GM21515 (cell line): ENCODE measurements at regions not wholly inside any gene's neighbourhood (a gene's known extent, or its start where the extent isn't known, plus 50 kb on each side); places are given as distances from the start of the nearest gene placed in this dataset.

Experiments
- ATAC-seq: cut with Tn5 transposase; IDR thresholded peaks from one replicate; pipeline ENCODE4 v1.9.1; 2021; ENCODE audit not compliant: unreplicated experiment

DNA sequence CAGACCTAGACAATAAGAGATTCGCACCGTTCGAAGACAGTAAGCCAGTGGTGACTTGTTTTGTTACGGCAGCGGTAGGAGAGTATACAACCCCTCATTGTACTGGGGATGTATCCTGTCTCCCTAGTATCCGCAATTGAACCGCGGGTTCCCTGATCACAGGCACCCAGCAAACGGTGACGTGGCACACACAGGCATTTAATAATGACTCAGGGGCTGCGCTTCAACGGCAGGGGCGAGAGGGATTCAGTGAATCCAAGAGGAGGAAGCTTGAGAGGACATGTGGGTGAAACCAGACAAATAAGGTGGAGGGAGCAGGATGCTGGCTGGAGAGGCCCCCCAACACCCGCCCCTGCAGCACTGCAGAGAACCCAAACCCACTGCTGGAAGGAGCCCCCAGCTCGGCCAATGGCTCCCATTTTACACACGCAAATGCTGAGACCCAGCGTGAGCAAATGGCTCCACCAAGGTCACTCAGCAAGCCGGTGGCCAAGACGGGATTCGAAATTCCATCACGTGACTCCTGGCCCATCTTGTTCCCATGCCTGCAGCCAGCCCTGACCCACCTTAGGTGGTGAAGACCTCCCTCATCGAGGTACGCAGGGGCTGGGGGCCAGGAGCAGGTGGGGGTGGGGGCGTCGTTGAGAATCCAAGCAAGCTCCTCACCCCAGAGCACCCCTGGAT lies 149.9 kb downstream of the SYF2 start:
- no peak for ATAC-seq

DNA sequence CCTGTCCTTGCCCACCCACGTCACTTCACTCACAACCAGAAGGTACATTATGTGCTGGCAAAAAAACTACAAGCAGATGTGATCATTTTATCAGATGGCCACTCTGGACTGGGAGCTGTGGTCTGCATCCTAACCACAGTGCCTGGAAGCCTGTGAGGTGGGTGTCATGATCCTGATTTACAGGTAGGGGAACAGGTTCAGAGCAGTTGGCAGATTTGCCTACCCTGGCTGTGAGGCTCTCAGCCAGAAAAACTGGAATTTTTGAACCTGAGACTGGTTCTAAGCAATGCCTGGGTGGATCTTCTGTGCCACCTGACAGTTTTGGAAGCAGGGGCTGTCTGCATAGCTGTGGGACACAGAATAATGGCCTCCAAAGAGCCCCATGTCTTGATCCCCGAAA lies 150.8 kb downstream of the SYF2 start:
- no peak for ATAC-seq

DNA sequence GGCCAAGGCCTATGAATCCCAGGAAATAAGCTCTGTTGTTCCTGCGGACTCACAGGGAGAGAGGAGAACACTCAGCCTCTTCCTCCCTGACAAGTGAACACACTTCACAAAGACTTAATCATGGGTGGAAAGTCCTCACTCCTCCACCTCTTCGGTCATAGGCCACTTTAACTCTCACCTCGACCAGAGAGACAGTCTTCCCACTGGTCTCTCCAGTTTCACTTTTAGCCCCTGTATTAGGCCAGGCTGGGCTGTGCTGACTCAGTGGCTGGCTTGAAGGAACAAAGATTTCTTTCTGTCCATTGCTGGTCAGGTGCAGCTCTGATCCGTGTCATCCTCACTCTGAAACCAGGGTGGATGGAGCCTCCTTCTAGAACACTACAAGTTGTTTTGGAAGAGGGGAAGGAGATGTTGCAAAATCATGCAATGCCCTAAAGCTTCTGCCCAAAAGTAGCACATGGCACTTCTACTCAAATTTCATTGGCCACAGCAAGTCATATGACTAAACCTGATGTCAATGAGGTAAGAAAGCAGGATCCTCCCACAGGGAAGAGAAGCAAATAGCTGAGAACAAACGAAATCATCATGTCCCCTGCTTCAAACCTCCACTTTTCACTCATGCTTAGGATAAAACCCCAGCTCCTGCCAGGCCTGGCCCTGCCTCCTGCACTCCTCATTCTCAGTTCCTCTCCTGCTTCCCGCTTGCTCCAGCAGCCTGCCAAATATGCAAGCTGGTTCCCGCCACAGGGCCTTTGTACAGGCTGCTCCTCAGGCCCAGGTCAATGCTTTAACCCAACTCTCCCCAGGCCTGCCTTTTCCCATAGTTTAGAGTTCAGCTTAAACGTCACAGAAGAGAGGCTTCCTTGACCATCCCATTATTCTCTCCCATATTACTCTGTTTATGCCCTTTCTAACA lies 150.5 kb upstream of the RUNX3 start:
- ATAC-seq, result no peak

DNA sequence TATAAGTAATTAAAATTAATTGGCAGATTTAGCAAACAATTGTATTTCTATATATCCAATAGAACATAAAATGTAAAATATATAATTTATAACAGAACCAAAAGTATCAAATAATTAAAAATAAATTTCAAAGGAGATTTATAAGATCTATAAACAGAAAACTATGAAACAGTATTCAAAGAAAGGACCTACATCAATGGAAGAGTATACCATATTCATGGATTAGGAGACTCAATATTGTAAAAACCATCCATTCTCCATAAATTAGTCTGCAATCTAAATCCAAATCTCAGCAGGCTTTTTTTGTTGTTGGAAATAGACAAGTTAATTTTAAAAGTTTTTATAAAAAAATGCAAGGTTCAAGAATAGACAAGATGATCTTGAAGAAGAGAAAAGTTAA lies 149.0 kb upstream of the RUNX3 start:
- ATAC-seq, result no peak

DNA sequence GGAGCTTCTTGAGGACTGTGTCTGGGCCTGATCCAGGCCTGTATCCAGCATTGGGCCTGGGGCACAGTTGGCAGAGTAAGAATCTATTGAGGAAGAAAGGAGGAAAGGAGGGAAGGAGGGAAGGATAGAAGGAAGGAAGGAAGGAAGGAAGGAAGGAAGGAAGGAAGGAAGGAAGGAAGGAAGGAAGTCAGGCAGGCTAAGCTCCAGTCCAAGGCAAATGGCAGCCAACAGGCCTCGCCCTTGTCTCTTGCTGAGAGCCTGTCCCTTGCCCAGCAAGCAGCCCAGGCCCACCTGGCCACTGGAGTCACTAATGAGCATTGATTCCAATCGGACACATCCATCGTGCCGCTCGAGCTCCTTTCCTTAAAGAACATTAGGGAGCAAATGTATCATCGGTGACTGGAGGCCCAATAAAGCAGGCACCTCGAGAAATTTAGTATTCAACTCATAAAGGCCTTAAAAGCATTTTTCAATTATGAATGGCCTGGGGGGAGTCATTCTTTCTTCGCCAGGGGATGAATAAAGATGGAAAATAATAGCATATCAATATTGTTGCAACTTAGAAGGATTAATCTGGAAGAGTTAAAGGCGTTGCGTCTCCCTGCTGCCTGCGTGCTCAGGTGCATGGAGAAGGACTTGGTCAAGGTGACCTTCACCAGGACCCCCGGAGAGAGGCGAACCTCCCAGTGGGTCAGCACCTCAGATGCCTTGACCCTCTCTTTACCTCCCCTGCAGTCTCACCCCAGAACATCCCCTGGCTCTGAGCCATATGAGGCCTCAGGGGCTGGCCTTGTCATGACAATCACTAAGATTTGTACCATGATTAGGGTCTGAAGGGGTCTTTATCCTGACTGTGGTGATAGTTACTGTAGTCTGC lies 144.5 kb upstream of the RUNX3 start:
- no peak for ATAC-seq

DNA sequence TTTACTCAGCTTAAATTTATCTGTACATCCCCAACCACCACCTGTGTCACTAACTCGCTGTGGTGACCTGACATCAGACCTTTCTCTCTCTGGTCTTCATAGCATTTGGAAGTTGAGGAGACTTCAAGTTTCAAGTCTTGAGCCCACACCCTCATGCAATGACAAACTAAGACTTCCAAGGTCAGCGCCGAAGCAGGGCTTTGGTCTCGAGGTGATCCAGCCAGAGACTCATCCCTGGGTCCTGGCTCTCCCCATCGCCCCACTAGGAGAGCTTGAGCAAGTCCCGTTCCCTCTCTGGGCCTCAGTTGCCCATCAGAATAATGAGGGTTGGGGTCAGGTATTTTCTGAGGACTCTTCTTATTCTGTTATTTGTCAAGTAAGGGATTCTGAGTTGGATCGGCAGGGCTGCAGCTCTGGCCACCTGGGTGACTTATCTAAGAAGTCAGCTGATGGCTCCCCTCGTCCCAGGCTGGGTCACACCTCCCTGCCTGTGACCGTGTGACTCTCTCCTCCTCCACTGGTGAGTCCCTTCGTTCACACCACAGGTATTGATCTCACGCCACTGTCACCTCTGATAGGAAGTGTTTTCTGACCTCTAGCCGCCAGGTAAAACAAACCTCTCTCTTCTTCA lies 143.7 kb upstream of the RUNX3 start:
- ATAC-seq, result no peak

DNA sequence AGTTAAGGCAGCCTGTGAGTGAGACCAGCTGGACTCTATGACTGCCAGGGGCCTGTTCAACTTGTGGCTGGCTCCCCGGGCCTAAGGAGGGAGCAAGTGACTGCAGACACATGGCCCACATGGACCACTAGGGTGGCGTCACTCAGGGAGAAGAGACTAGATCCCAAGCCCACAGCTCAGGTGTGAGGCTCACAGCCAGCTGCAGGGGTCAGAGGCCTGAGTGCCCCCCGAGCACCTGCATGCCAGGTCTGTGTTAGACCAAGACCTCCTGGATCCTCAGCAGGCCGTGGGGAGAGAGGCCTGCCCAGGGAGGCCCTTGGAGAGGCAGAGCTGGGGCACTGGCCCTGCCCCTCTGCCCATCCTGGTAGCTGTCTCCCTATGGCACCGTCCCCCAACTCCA lies 142.4 kb upstream of the RUNX3 start:
- no peak for ATAC-seq

DNA sequence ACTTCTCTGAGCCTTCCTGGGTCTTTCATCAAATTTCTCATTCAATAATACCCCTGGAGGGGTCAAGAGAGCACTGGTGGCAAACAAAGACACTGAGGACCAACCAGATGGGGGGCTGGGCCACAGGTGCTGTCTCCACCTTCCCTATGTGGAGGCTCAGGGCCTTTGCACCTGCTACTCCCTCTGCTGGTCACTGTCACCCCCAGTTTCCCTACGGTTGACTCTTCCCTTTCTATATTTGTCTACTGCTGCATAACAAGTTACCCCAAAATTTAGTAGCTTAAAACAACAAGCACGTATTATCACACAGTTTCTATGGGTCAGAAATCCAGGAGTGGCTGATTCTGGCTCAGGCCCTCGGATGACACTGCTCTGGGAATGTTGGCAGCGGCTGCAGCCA lies 138.8 kb upstream of the RUNX3 start:
- no peak for ATAC-seq

DNA sequence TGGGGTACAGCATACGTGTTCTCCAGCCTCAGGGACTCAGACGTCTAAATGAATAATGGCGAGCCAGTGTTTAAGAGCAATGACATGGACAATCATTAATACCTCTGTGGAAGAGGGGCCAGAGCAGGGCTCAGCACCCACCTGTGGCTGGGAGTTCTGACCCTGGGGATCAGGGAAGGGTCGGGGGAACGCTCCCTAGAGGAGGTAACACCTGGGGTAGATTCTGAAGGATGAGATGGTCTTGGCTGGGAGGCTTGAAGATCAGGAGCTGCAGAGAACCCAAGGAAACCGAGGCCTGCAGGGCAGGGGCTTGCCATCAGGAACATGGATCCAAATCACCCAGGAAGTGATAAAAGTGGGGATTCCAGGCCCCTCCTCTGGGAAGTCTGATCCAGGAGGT lies 138.2 kb upstream of the RUNX3 start:
- ATAC-seq, result no peak

DNA sequence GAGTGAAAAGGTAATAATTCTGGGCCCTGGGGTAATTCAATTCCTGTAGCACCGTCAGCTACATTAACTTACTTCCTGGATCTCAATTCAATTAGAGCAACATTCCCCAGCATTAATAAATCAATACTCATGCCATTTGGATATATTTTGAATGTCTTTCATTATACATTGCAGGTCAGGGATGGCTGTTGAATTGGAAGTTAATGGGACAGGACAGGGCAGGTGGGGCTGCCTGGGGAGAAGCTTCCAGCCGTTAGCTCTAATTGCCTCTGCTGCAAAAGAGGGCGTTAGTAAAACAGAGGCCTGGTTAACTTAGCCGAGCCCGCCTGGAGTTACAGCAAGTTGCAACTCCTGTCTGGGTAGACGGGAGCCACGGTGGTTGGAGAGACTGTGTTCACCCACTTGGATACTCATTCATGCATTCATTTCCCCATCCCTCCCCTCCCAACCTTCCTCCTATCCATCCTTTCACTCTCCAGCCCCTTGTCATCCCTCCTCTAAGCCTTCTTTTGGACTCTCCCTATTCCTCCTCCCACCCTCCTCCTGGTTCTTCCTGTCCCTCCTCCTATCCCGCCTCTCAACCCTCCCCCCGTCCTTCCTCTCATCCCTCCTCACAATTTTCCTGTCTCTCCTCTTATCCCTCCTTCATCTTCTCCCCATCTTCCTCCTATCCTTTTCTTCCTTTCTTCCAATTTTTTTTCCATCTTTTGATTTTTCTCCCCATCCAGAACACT lies 137.6 kb upstream of the RUNX3 start:
- no peak for ATAC-seq

DNA sequence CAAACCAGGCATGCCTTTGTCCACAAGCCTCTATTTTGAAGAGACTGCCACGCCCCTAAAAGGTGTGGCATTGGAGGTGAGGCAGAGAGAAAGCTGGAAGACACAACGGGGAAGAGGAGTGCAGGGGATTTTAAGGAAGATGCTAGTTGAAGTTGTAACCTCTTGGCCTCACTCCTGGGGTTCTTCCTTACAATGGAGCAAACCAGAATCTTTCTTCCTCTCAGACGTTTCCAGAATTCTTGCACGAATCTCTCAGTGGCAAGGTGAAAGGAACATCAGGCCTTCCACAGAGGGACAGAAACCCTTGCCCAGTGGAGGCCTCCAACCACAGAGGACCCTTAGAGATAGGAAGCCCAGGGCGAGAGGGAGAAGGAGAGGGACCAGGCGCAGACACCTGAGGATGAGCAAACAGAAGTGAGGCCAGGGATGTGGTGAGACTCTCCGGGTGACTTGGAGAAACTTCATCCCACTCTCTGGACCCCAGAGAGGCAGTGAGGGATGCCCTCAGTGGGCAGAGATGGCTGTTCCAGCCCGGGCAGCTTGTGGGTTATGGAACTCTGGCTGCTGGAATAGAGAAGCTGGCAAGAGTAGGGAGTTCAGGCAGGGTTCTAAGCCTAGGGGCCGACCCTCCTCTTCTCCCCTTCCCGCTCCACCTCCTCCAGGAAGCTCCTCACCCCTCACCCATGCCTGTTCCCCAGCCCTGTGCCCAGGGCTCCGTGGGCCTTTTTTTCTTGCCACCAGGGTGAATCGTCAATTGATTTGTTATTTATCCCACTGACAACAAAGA lies 136.8 kb upstream of the RUNX3 start:
- ATAC-seq, result no peak

DNA sequence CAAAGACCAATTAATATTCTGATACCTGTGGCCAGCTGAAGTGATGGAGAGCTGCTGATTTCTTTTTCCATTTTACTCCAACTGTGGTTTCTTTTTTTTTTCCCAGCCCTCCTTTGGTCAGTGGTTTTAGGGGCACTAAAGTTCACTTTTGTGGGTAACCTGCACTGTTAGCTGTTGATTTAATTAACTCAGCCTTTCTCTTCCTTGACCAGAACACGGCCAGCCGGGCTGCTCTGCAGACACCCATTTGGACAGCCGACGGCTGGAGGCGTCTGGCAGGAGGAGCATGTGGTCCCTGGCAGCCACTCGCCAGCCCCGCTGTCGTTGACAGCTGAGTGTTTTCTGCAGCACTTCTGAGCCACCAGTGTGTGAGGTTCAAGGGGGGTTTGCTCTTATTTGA lies 136.2 kb upstream of the RUNX3 start:
- ATAC-seq, result no peak

DNA sequence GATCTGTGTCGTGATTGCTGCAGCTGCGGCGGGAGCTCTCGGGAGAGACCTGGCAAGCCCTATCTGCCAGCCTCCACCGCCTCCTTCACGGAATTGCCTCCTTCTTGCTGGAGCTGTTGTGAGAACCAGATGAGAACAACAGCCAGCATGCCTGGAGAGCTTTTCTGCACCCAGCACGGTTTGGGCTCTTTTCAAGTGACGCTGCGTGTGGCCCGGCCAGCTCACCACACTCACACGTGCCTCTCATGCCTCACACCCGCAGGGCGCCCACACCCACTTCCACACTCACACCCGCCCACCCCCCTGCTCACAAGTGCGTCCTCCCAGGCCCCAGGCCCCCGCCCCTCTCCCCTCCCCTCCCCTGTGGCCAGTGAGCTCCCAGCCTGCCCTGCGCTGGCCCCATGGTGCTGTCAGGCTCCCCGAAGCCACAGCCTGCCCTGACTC lies 135.7 kb upstream of the RUNX3 start:
- ATAC-seq, result no peak

DNA sequence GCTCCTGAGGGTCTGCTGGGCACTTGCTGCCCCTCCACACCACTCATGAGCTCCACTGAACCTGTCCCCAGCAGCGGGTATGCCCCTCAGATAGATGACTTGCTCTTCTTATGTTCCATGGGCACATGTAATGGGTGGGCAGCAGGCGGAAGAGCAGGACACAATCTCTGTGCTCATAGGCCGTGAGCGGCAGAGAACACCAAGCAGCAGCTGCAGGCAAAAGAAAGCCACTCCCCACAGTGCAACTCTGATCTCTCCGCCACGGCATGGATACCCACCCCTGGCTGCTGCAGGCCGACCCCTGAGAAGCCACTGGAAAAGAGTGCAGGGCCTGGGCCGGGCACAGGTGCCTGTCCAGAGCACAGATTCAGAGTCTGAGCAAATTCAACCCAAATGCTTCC lies 135.2 kb upstream of the RUNX3 start:
- no peak for ATAC-seq

DNA sequence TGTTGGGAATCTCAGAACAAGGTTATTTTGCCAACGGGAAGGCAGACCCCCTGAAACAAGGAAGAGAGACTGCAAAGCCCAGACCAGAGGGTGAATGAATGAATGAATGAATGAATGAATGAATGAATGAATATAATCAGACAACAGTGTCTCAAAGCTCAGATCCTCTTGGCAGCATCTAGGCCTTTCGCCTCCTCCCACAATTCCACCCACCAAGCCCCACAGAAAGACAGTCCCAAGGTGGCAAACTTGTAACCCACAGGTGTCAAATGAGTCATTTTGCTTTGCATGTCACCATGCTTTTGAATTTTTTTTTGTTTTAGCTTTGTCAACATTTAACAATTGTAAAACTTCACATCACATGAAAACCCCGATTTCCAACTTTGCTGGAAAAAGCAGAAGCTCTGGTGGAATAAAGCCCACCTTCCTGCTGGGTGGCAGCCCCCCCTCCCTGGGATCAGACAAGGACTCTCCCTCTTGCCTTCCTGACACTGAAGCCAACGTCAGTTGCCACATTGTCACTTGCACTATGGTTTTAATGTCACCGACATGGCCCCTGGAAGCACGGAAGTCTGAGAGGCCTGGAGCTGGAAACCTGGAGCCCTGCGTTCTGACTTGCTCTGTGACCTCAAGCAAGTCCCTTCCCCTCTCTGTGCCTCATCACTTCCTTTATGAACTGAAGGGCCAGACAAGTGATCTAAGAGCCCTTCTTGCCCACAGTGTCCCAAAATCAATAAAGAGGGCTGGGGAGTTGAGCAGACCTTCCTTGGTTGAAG lies 134.6 kb upstream of the RUNX3 start:
- no peak for ATAC-seq

DNA sequence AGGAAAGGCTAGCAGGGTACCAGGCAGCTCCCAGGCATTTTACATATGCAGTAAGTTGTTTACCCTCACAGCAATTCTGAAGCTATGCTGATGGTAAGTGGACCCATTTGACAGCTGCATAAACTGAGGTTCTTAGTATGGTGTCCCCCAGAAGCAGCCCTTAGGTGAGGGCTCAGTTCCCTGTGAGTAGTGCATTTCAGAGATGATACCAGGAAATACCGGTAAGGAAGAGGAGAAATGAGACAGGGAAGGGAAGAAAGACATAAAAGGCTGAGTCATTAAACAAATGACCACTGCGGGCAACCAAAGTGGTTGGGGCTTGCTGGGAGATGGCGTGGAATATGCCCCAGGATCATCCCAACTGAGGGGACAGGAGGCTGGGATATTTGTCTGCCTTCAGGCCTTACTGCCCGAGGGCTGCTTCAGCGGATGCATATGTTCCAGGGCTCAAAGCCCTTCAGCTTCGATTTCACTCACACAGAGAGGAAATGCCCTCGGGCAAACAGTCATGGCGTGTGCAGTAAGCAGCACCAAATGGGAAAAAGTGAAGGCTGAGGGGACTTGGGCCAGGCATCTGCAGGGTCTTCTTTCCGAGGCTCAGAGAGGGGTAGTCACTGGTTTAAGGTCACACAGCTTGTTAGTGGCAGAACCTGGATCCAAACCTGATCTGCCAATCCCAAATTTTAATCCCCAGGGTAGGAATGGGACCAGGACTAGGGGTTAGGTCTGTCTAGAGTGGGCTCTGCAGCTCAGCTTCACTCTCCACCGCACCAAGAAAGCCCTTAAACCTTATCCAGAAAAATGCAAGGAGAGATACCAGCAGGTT lies 133.7 kb upstream of the RUNX3 start:
- ATAC-seq, result no peak

DNA sequence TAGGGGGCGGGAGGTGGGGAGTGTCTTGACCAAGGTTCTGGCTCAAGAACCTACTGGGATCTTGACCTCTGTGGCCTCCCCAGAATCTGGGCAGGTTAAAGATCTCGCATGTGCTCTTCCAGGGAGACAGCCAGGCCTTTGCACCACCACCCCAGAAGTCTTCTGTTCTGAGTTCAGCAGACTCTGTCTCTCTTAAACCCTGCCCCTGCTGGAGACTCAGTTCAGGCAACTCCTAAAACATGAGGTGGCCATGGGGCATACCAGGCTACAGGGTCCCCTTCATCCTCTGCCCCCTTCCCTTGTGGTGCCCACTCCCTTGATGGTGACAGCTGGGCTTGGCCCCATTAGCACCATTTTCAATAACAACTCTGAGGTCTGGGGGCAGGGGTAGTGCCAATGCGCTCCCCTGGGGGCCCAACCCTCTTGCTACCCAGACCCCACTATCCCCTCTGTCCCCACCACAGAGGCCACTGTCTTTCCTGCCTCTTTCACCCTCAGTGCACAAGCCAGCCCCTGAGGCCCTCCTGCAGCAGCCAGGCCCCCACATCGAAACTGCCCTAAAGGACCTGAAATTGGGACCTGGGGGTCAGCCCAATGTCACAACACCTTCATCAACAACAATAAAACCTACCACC lies 132.7 kb upstream of the RUNX3 start:
- ATAC-seq, result no peak
